ENCODE measurements at regions not wholly inside any gene's neighbourhood (a gene's known extent, or its start where the extent isn't known, plus 50 kb on each side); places are given as distances from the start of the nearest gene placed in this dataset.

- TF ChIP-seq CTCF (IDR thresholded peaks at IDR 0.05; ENCODE audit: insufficient read depth, low read depth, low read length) = no peak
- no peak for TF ChIP-seq EZH2 (IDR thresholded peaks at IDR 0.05; ENCODE audit: insufficient read depth, low read length)
These were observed 226.9 kb downstream of the DLL1 start for GRCh38 chr6:170063851-170064602.

Measured in astrocyte (in vitro differentiated cells and primary cell).